Kidney epithelial cell (primary cell): ENCODE measurements at regions not wholly inside any gene's neighbourhood (a gene's known extent, or its start where the extent isn't known, plus 50 kb on each side); places are given as distances from the start of the nearest gene placed in this dataset.

Experiments used
- DNase-seq: peaks from one replicate; pipeline ENCODE4 v3.0.0-alpha.2; 2010; ENCODE audit warnings: low read depth
- H3K27me3 ChIP-seq: 2 replicates; pipeline ENCODE4 v1.6.0; 2011; ENCODE audit warnings: low read length; ENCODE audit not compliant: control insufficient read depth, insufficient read depth
- H3K36me3 ChIP-seq: 2 replicates; pipeline ENCODE4 v1.5.1; 2011; ENCODE audit warnings: low read length; ENCODE audit not compliant: control insufficient read depth, insufficient read depth
- H3K4me3 ChIP-seq: 2 replicates; pipeline ENCODE4 v1.5.1; 2011; ENCODE audit warnings: low read depth, mild to moderate bottlenecking, control low read depth, low read length
- CTCF ChIP-seq: IDR thresholded peaks from 2 replicates; pipeline ENCODE4 v1.5.1; 2011; ENCODE audit warnings: mild to moderate bottlenecking, moderate library complexity, low read length, control low read depth, inconsistent platforms; ENCODE audit not compliant: insufficient read depth, poor library complexity, severe bottlenecking

- TF ChIP-seq CTCF: no peak
- Histone ChIP-seq H3K36me3 (no peaks in the 10 kb centered on the region), H3K4me3 (no peak overlapping the region), H3K27me3 (no peaks in the 10 kb centered on the region)
- no peak for DNase-seq
Observed at GRCh38 chr4:117434424-117434823, 349.0 kb upstream of the TRAM1L1 start.

- DNase-seq: no peak
Observed at GRCh38 chr4:117447925-117448324, 362.5 kb upstream of the TRAM1L1 start.

GRCh38 chr4:117455088-117455487, 369.7 kb upstream of the TRAM1L1 start:
- DNase-seq: no peak
- Histone ChIP-seq H3K27me3 (no peaks in the 10 kb centered on the region), H3K36me3 (no peaks in the 10 kb centered on the region), H3K4me3 (no peak overlapping the region)
- no peak for TF ChIP-seq CTCF

More at GRCh38 chr4:117447925-117448324, 362.5 kb upstream of the TRAM1L1 start:
- no peak overlapping the region for H3K4me3 ChIP-seq
- H3K36me3 ChIP-seq: no peaks in the 10 kb centered on the region
- no peaks in the 10 kb centered on the region for H3K27me3 ChIP-seq
- peak; percentile 21 for TF ChIP-seq CTCF

- H3K27me3 ChIP-seq: no peaks in the 10 kb centered on the region
- DNase-seq: no peak
- no peaks in the 10 kb centered on the region for H3K36me3 ChIP-seq
- no peak for TF ChIP-seq CTCF
- no peak overlapping the region for H3K4me3 ChIP-seq
Observed at GRCh38 chr4:117466388-117466787, 381.0 kb upstream of the TRAM1L1 start.

- TF ChIP-seq CTCF: no peak
- Histone ChIP-seq H3K36me3 (no peaks in the 10 kb centered on the region), H3K27me3 (no peaks in the 10 kb centered on the region), H3K4me3 (no peak overlapping the region)
- no peak for DNase-seq
Observed at GRCh38 chr4:117467404-117467803, 382.0 kb upstream of the TRAM1L1 start.

- no peaks in the 10 kb centered on the region for H3K36me3 ChIP-seq
- DNase-seq: no peak
- no peak overlapping the region for H3K4me3 ChIP-seq
- H3K27me3 ChIP-seq: no peaks in the 10 kb centered on the region
- TF ChIP-seq CTCF: no peak
Observed at GRCh38 chr4:117474987-117475386, 389.6 kb upstream of the TRAM1L1 start.
